GM10266 (cell line): ENCODE measurements at regions not wholly inside any gene's neighbourhood (a gene's known extent, or its start where the extent isn't known, plus 50 kb on each side); places are given as distances from the start of the nearest gene placed in this dataset.

Experiments
- DNase-seq: peaks from one replicate; pipeline ENCODE4 v3.0.0; 2012; ENCODE audit errors: extremely low spot score
- TF ChIP-seq, protein P1 (sequence below): IDR thresholded peaks from 2 replicates; pipeline ENCODE4 v1.5.1; 2012; ENCODE audit warnings: mild to moderate bottlenecking, low read depth; ENCODE audit not compliant: control insufficient read depth, insufficient read depth; ENCODE audit errors: missing control alignments

GRCh38 chr21:41582866-41583265 lies 74.9 kb upstream of the TMPRSS2 start:
- TF ChIP-seq, protein P1, sequence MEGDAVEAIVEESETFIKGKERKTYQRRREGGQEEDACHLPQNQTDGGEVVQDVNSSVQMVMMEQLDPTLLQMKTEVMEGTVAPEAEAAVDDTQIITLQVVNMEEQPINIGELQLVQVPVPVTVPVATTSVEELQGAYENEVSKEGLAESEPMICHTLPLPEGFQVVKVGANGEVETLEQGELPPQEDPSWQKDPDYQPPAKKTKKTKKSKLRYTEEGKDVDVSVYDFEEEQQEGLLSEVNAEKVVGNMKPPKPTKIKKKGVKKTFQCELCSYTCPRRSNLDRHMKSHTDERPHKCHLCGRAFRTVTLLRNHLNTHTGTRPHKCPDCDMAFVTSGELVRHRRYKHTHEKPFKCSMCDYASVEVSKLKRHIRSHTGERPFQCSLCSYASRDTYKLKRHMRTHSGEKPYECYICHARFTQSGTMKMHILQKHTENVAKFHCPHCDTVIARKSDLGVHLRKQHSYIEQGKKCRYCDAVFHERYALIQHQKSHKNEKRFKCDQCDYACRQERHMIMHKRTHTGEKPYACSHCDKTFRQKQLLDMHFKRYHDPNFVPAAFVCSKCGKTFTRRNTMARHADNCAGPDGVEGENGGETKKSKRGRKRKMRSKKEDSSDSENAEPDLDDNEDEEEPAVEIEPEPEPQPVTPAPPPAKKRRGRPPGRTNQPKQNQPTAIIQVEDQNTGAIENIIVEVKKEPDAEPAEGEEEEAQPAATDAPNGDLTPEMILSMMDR: no peak
- no peak for DNase-seq

DNA sequence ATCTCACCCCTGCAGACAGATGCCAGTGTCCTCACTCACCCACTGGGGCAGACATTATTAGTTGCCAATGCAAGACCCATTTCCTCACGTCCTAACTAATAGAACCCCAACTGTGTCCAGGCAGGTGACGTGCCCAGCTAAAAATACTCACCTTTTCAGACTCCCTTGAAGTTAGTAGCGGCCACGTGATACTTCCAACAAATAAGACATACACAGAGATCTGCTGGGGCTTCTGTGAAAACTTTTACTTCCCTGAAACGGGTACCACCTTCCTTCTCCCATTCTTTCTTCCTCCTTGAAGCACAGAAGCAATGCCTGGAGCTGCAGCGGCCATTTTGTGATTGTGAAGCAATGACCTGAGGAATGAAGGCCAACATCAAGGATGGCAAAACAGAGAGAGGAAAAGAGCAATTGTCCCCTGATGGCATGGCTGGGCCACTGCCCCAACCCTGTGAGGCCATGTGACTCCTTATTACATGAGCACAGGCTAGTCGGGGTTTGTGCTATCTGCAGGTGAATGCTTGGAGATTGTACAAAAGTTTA lies 74.4 kb upstream of the TMPRSS2 start:
- TF ChIP-seq, protein P1: no peak
- no peak for DNase-seq

- TF ChIP-seq, protein P1: no peak
- DNase-seq: no peak
Measured at GRCh38 chr21:41581592-41582228, 73.8 kb upstream of the TMPRSS2 start.

GRCh38 chr21:41580758-41581554 lies 73.0 kb upstream of the TMPRSS2 start:
- TF ChIP-seq, protein P1: no peak
- no peak for DNase-seq

GRCh38 chr21:41579692-41580091 lies 71.7 kb upstream of the TMPRSS2 start:
- TF ChIP-seq, protein P1: no peak
- DNase-seq: no peak

DNA sequence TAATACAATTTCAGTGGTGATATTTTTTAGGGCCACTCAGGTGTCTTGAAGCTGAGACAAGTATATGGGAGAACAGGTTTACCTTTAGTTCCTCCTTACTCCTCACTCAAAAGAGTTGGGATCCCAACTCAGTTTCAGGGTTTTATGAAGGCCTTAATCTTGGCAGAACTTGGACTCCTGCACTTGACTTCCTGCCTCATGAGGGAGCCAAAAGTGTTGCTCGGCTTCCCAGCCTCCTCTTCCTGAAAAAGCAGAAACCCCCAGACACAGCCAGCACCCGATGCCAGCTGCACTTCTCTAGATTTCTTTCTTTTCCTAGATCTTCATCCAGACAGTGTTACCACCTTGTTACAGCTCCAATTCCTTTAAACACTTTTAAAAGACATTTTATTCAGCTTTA lies 70.8 kb upstream of the TMPRSS2 start:
- no peak for DNase-seq

More for the DNA sequence above, 70.8 kb upstream of the TMPRSS2 start:
- TF ChIP-seq, protein P1: no peak
